Right atrium auricular region (tissue), 2 donors: ENCODE measurements at regions not wholly inside any gene's neighbourhood (a gene's known extent, or its start where the extent isn't known, plus 50 kb on each side); places are given as distances from the start of the nearest gene placed in this dataset.

ENCODE experiments used
- DNase-seq: peaks from one replicate; pipeline ENCODE4 v3.0.0-alpha.2; 2019; ENCODE audit warnings: low spot score
- H3K27ac ChIP-seq, 2 donors: fragments of 200-600 bp; sonication (generic); 1 replicate in 1 of 2; 2 replicates in 1 of 2; pipeline ENCODE4 v1.5.1; 2016 to 2019
- H3K27me3 ChIP-seq, 2 donors: fragments of 200-600 bp; sonication (generic); one replicate each; pipeline versions ENCODE4 v1.5.1 to v1.6.0; 2017 to 2019
- H3K36me3 ChIP-seq: fragments of 200-600 bp; sonication (generic); one replicate; pipeline ENCODE4 v1.5.1; 2016
- H3K4me1 ChIP-seq, 2 donors: fragments of 200-600 bp; sonication (generic); one replicate each; pipeline versions ENCODE4 v1.5.1 to v1.6.0; 2017 to 2019
- H3K4me3 ChIP-seq, 2 donors: fragments of 200-600 bp; sonication (generic); 1 replicate in 1 of 2; 2 replicates in 1 of 2; pipeline ENCODE4 v1.5.1; 2017 to 2019; ENCODE audit warnings: mild to moderate bottlenecking in 1 of 2, moderate library complexity in 1 of 2
- H3K9me3 ChIP-seq, 2 donors: fragments of 200-600 bp; sonication (generic); one replicate each; pipeline ENCODE4 v1.5.1; 2019
- TF ChIP-seq, protein P1 (sequence below), 2 donors: fragments of 200-600 bp; sonication (generic); IDR thresholded peaks; one replicate each; pipeline ENCODE4 v1.5.1; 2019; ENCODE audit warnings: antibody characterized with exemption in 2 of 2

DNA sequence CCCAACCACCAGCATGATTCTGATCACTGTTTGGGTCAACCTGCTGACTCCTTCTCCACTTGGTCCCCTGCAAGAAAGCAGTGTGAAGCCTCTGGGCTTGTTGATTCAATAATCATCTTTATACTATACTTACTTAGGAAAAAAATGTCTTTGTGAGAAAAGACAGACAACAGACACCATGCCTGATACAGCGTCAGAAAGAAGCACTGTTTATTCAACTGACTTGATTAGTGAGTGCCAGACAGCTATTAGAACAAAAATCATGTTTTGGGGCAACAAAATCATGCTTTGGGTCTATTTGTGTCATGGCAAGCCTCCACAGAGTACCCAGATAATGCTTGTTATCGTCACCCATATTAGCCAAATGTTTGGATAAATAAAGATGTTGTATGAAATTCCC is 58.7 kb upstream of the ATL2 start:
- TF ChIP-seq, protein P1, sequence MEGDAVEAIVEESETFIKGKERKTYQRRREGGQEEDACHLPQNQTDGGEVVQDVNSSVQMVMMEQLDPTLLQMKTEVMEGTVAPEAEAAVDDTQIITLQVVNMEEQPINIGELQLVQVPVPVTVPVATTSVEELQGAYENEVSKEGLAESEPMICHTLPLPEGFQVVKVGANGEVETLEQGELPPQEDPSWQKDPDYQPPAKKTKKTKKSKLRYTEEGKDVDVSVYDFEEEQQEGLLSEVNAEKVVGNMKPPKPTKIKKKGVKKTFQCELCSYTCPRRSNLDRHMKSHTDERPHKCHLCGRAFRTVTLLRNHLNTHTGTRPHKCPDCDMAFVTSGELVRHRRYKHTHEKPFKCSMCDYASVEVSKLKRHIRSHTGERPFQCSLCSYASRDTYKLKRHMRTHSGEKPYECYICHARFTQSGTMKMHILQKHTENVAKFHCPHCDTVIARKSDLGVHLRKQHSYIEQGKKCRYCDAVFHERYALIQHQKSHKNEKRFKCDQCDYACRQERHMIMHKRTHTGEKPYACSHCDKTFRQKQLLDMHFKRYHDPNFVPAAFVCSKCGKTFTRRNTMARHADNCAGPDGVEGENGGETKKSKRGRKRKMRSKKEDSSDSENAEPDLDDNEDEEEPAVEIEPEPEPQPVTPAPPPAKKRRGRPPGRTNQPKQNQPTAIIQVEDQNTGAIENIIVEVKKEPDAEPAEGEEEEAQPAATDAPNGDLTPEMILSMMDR (IDR thresholded peaks at IDR 0.05): no peak
- no peak overlapping the region for H3K27ac ChIP-seq
- no peak for DNase-seq
- H3K4me1 ChIP-seq: no peaks in the 10 kb centered on the region
- no peaks in the 10 kb centered on the region for H3K27me3 ChIP-seq
- no peaks in the 10 kb centered on the region for H3K36me3 ChIP-seq
- no peak overlapping the region for H3K4me3 ChIP-seq
- no peaks in the 10 kb centered on the region for H3K9me3 ChIP-seq

DNA sequence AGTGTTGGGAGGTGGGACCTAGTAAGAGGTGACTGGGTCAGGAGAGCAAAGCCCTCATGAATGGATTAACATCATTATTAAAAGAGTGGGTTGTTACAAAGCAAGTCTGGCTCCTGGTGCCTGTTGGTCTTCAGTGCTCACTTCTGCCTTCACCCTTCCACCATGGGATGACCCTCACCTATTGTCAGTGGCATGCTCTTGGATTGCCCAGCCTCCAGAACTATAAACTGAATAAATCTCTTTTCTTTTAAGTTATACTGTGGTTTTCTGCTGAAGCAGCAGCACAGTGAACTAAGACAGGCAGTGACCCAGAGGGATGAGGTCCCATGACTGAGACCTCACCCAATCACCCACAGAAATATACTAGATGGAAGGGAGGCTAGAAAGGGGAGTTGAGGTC is 57.5 kb upstream of the ATL2 start:
- no peak overlapping the region for H3K27ac ChIP-seq

DNA sequence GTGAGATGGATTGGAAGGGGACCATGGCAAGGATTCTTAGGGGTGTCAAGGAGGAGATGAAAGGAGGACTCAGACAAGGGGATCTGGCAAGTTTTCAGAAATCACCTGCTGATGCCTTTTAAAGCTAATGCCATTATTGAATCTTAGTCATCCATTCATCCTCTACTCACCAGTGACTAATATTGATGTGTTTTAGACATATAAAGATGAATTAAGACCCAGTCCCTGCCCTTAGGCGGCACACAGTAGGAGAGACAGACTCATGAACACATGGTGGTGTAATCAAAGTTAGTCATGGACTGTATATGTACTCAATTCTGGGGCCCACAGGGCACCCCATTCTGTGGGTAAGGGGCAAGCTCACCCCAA is 56.5 kb upstream of the ATL2 start:
- no peaks in the 10 kb centered on the region for H3K27me3 ChIP-seq
- TF ChIP-seq, protein P1 (IDR thresholded peaks at IDR 0.05): no peak
- DNase-seq: no peak
- H3K9me3 ChIP-seq: no peaks in the 10 kb centered on the region
- peaks cover 0 to 4% of the 10 kb centered on the region in 2 donors for H3K4me1 ChIP-seq
- no peak overlapping the region for H3K4me3 ChIP-seq
- H3K36me3 ChIP-seq: no peaks in the 10 kb centered on the region
- H3K27ac ChIP-seq: no peak overlapping the region

More for the DNA sequence above, 57.5 kb upstream of the ATL2 start:
- Histone ChIP-seq H3K36me3 (no peaks in the 10 kb centered on the region), H3K4me1 (no peaks in the 10 kb centered on the region), H3K27me3 (no peaks in the 10 kb centered on the region), H3K4me3 (no peak overlapping the region), H3K9me3 (no peaks in the 10 kb centered on the region)
- no peak for DNase-seq
- TF ChIP-seq, protein P1 (IDR thresholded peaks at IDR 0.05): no peak

DNA sequence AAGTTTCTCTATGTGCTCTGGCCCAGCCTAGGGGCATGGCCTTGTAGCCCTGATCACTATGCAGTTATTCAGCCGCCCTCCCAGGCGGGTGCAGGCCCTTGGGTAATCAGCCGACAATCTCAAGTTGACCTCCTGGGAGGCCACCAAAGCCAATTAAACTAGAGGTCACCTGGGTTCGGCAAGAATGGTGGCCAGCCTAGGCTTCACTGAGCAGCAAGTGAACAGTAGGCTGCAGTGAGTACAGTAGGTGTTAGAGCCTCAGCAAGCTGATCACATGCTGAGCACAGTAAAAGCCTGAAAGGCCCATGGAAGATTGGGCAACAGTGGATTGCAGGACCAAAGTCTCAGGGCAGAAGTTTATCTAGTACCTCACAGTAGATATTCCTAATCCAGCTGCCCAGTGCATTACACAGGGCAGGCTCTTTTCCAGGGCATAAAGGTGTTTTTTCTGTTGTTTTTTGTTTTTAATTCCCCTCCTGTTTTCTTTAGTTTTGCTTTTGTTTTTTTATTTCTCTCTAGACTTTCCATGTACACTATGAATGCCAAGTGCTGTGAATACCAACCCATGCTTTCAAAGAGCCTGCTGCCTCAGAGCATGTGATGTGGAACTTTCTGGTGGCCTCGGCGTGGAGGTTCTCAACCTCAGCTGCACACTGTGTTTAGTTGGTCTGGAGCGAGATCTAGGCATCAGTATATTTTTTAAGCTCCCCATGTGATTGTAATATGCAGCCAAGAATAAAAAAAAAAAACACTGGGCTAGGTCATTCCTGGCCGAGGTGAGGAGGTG is 55.9 kb upstream of the ATL2 start:
- Histone ChIP-seq H3K27ac (no peak overlapping the region), H3K4me1 (peaks cover 0 to 4% of the 10 kb centered on the region in 2 donors), H3K36me3 (no peaks in the 10 kb centered on the region), H3K4me3 (no peak overlapping the region), H3K27me3 (no peaks in the 10 kb centered on the region), H3K9me3 (no peaks in the 10 kb centered on the region)
- DNase-seq: peak; percentile 59
- TF ChIP-seq, protein P1 (IDR thresholded peaks at IDR 0.05): no peak

DNA sequence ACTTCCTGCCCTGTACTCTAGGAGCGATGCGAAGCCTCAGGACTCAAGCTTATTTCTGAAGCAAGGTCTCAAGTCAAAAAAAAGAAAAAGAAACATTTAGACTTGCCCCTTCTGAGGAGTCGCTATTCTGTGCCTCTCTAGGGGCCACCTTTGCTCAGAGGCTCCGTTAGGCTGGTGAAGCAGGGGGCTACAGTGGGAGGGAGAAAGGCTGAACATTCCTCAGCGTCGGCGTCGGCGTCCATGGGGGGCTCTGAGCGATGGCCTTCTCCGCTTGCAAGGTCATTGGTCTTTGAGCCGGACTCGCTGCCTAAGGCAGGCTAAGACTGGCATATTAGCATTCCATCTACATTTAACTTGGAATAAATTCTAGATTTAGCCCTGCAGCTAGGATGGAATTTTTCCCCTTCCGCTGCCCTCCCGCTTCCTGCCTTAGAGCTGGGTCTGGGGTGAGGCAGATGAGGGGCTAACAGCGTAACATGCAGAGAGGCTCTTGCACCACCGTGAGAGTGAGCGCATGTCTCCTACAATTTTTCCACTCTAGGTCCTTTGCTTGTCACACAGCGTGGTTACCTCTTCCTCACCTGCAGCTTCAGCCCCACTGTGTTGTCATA is 53.6 kb upstream of the ATL2 start:
- no peak overlapping the region for H3K27ac ChIP-seq
- H3K36me3 ChIP-seq: no peaks in the 10 kb centered on the region
- TF ChIP-seq, protein P1 (IDR thresholded peaks at IDR 0.05): no peak
- H3K4me3 ChIP-seq: no peak overlapping the region
- peaks cover 0 to 4% of the 10 kb centered on the region in 2 donors for H3K4me1 ChIP-seq
- H3K9me3 ChIP-seq: no peaks in the 10 kb centered on the region
- no peaks in the 10 kb centered on the region for H3K27me3 ChIP-seq
- DNase-seq: no peak
